HL-60 (cell line): ENCODE measurements at regions not wholly inside any gene's neighbourhood (a gene's known extent, or its start where the extent isn't known, plus 50 kb on each side); places are given as distances from the start of the nearest gene placed in this dataset.

Source experiments
- DNase-seq, 2 experiments: peaks; one replicate each; pipeline ENCODE4 v3.0.0-alpha.2; 2010 to 2020; ENCODE audit warnings: low read depth in 1 of 2, low spot score in 1 of 2
- H3K27ac ChIP-seq: fragments of 250-450 bp; sonication (Bioruptor Pico); replicated peaks from 2 replicates; pipeline ENCODE4 v1.5.1; 2020; ENCODE audit warnings: mild to moderate bottlenecking, moderate library complexity
- H3K27me3 ChIP-seq: fragments of 250-450 bp; sonication (Bioruptor Pico); 2 replicates; pipeline ENCODE4 v1.5.1; 2021; ENCODE audit warnings: mild to moderate bottlenecking, moderate library complexity; ENCODE audit not compliant: insufficient read depth, poor library complexity, severe bottlenecking
- H3K4me3 ChIP-seq: replicated peaks from 2 replicates; pipeline ENCODE4 v1.5.1; 2011; ENCODE audit warnings: mild to moderate bottlenecking, control low read depth, low read length; ENCODE audit not compliant: insufficient read depth
- GABPA ChIP-seq: IDR thresholded peaks from 2 replicates; pipeline ENCODE4 v1.6.1; 2012; ENCODE audit warnings: low read depth
- POLR2AphosphoS5 ChIP-seq: IDR thresholded peaks from 2 replicates; pipeline ENCODE4 v1.6.1; 2012; ENCODE audit warnings: low read depth
- SPI1 ChIP-seq: IDR thresholded peaks from 2 replicates; pipeline ENCODE4 v1.6.1; 2012; ENCODE audit warnings: low read depth, mild to moderate bottlenecking, borderline replicate concordance
- TF ChIP-seq, protein P1 (sequence below): IDR thresholded peaks from 2 replicates; pipeline ENCODE4 v1.6.1; 2012; ENCODE audit warnings: low read depth; ENCODE audit not compliant: insufficient replicate concordance
- TF ChIP-seq, protein P2 (sequence below): IDR thresholded peaks from one replicate; pipeline ENCODE4 v1.5.1; 2011; ENCODE audit warnings: low read length, control low read depth, inconsistent platforms; ENCODE audit not compliant: insufficient read depth

GRCh38 chr2:134154246-134154645 is 99.6 kb upstream of the MGAT5 start:
- Histone ChIP-seq H3K27ac (no peak overlapping the region), H3K27me3 (no peaks in the 10 kb centered on the region), H3K4me3 (no peak overlapping the region)
- TF ChIP-seq POLR2AphosphoS5, result no peak
- TF ChIP-seq, protein P1, sequence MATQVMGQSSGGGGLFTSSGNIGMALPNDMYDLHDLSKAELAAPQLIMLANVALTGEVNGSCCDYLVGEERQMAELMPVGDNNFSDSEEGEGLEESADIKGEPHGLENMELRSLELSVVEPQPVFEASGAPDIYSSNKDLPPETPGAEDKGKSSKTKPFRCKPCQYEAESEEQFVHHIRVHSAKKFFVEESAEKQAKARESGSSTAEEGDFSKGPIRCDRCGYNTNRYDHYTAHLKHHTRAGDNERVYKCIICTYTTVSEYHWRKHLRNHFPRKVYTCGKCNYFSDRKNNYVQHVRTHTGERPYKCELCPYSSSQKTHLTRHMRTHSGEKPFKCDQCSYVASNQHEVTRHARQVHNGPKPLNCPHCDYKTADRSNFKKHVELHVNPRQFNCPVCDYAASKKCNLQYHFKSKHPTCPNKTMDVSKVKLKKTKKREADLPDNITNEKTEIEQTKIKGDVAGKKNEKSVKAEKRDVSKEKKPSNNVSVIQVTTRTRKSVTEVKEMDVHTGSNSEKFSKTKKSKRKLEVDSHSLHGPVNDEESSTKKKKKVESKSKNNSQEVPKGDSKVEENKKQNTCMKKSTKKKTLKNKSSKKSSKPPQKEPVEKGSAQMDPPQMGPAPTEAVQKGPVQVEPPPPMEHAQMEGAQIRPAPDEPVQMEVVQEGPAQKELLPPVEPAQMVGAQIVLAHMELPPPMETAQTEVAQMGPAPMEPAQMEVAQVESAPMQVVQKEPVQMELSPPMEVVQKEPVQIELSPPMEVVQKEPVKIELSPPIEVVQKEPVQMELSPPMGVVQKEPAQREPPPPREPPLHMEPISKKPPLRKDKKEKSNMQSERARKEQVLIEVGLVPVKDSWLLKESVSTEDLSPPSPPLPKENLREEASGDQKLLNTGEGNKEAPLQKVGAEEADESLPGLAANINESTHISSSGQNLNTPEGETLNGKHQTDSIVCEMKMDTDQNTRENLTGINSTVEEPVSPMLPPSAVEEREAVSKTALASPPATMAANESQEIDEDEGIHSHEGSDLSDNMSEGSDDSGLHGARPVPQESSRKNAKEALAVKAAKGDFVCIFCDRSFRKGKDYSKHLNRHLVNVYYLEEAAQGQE, result no peak
- no peak for TF ChIP-seq GABPA
- TF ChIP-seq, protein P2, sequence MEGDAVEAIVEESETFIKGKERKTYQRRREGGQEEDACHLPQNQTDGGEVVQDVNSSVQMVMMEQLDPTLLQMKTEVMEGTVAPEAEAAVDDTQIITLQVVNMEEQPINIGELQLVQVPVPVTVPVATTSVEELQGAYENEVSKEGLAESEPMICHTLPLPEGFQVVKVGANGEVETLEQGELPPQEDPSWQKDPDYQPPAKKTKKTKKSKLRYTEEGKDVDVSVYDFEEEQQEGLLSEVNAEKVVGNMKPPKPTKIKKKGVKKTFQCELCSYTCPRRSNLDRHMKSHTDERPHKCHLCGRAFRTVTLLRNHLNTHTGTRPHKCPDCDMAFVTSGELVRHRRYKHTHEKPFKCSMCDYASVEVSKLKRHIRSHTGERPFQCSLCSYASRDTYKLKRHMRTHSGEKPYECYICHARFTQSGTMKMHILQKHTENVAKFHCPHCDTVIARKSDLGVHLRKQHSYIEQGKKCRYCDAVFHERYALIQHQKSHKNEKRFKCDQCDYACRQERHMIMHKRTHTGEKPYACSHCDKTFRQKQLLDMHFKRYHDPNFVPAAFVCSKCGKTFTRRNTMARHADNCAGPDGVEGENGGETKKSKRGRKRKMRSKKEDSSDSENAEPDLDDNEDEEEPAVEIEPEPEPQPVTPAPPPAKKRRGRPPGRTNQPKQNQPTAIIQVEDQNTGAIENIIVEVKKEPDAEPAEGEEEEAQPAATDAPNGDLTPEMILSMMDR, result no peak
- no peak for TF ChIP-seq SPI1
- DNase-seq, result no peak

GRCh38 chr2:134155134-134155533 is 98.7 kb upstream of the MGAT5 start:
- no peak for DNase-seq
- H3K4me3 ChIP-seq, result no peak overlapping the region
- no peaks in the 10 kb centered on the region for H3K27me3 ChIP-seq
- TF ChIP-seq SPI1 (no peak), POLR2AphosphoS5 (no peak), GABPA (no peak)
- TF ChIP-seq, protein P2, result no peak
- TF ChIP-seq, protein P1, result no peak
- no peak overlapping the region for H3K27ac ChIP-seq

DNA sequence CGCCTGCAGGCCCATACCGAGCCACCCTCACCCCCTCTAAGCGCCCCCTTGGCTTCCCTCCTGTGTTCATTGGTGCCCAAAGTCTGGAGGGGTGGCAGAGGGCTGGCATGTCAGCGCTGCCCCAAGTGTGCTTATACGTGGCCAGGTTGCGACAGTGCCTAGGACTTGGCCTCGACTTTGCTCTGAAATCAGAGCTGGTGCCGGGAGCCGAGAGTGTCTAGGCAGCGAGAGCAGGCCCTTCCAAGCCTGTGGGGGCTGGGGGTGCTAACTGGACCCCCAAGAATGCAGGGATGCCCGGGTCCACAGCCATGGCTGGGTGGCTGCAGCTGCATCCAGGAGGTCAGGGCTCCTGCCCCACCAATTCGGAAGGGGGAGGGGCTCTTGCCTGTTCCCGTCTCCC is 95.6 kb upstream of the MGAT5 start:
- Histone ChIP-seq H3K27ac (no peak overlapping the region), H3K27me3 (no peaks in the 10 kb centered on the region), H3K4me3 (no peak overlapping the region)
- TF ChIP-seq POLR2AphosphoS5 (no peak), GABPA (no peak), SPI1 (no peak)
- TF ChIP-seq, protein P2, result no peak
- TF ChIP-seq, protein P1, result no peak
- no peak for DNase-seq
